GM12865 (cell line): ENCODE measurements at regions not wholly inside any gene's neighbourhood (a gene's known extent, or its start where the extent isn't known, plus 50 kb on each side); places are given as distances from the start of the nearest gene placed in this dataset.
"Not testable (repeated sequence)": the region's sequence is repeated elsewhere in the genome, so short reads cannot be mapped to it uniquely, and the experiment has no call there.

Experiments
- DNase-seq: peaks from one replicate; pipeline ENCODE4 v3.0.0; 2010; ENCODE audit warnings: low read depth
- H3K4me3 ChIP-seq: 2 replicates; pipeline ENCODE4 v1.5.1; 2011; ENCODE audit warnings: mild to moderate bottlenecking, low read depth, low read length, control low read depth
- CTCF ChIP-seq: IDR thresholded peaks from 2 replicates; pipeline ENCODE4 v1.5.1; 2011; ENCODE audit warnings: low read length, control low read depth, low read depth, inconsistent platforms; ENCODE audit not compliant: insufficient read depth; ENCODE audit errors: missing control alignments

- no peak for DNase-seq
- no peak for TF ChIP-seq CTCF
- no peak overlapping the region for H3K4me3 ChIP-seq
Measured at GRCh38 chr14:89470401-89470800, 53.4 kb upstream of the FOXN3 start.

- TF ChIP-seq CTCF = no peak
- no peak for DNase-seq
- no peak overlapping the region for H3K4me3 ChIP-seq
Measured at GRCh38 chr14:89469210-89470198, 52.5 kb upstream of the FOXN3 start.

GRCh38 chr14:89468566-89468965 is 51.5 kb upstream of the FOXN3 start:
- no peak overlapping the region for H3K4me3 ChIP-seq
- TF ChIP-seq CTCF = no peak
- no peak for DNase-seq

- not testable (repeated sequence) for H3K4me3 ChIP-seq, DNase-seq
Measured at GRCh38 chr14:89468030-89468429, 51.0 kb upstream of the FOXN3 start.

- H3K4me3 ChIP-seq = no peak overlapping the region
- no peak for TF ChIP-seq CTCF
- DNase-seq = no peak
Measured at GRCh38 chr14:89466944-89467343, 49.9 kb upstream of the FOXN3 start.
